RKO (cell line): ENCODE measurements at regions not wholly inside any gene's neighbourhood (a gene's known extent, or its start where the extent isn't known, plus 50 kb on each side); places are given as distances from the start of the nearest gene placed in this dataset.

Experiments
- DNase-seq: peaks from one replicate; pipeline ENCODE4 v3.0.0-alpha.2; 2016; ENCODE audit warnings: low spot score

- no peak for DNase-seq
Observed at GRCh38 chr6:225907-226306, 66.4 kb upstream of the DUSP22 start.

GRCh38 chr6:226516-227073 lies 65.7 kb upstream of the DUSP22 start:
- no peak for DNase-seq

DNA sequence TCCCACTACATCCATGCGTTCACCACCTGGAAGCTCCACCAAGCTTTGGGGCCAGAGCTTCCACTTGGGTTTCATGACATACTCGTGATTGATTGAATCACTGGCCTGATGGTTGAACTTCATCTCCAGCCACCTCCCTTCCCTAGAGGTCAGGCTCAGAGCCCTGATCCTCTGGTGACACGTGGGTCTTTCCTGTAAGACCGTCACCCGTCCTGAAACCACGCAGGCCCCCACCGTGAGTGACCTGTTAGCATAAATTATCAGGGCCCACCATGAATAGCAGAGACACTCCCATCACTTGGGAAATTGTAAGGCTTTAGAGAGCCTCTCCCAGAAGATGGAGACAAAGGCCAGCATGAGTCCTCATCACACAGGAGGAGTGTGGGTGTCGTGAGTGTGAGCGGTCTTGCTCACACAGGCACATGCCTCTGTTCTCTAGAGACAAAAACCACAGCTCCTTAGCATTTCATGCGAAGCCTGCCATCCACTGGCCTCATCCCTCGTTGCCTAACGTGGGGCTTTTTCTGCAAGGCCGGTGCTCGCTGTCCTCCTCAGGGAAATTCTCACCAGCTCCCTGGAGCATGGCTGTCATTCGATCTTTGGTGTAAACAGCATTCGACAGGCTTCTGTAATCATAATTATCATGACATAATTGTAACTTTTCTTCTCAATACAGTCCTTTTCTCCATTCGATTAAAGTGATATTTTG lies 65.1 kb upstream of the DUSP22 start:
- DNase-seq = no peak

DNA sequence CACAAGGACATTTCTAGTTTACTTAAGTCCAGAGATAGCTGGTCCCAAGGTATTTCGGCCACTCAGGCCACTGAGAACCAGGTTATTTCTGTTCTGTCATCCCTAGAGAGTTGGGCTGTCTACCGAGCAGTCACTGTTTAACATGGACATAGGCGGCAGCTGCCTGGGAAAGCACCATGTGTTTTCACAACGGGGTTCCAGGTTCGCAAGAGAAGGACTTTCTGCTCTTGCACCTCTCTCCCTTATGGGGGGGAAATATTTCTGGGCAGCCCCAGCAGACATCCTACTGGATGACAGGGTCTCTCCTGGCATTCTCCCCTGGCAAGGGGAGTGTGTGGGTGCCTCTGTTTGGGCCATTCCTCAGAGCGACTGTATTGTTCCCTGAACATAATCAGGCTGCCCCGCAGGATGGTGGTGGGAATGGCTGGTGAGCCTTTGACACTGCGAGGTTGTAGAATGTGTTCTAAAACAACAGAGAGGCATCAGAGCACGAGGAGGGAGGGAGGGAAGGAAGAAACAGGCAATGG lies 64.4 kb upstream of the DUSP22 start:
- no peak for DNase-seq

- no peak for DNase-seq
Observed at GRCh38 chr6:228881-229651, 63.2 kb upstream of the DUSP22 start.

DNA sequence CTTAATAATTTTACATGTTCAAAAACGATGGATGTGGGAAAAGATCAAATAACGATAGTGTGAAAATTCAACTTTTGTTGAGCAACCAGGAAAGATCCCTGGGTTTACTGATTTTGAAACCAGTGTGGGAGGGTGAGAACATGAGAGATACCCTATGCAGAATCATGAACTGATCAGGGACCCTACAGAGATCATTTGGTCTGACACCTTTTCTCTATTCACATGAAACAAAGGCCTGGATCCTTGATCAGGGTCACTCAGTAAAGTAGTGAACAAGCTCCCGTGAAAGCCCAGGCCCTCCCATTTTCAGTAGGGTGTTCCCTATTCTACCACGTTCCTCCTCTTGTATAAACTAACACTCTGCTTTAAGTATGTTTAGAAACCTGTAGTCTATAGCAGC lies 60.5 kb upstream of the DUSP22 start:
- no peak for DNase-seq

DNA sequence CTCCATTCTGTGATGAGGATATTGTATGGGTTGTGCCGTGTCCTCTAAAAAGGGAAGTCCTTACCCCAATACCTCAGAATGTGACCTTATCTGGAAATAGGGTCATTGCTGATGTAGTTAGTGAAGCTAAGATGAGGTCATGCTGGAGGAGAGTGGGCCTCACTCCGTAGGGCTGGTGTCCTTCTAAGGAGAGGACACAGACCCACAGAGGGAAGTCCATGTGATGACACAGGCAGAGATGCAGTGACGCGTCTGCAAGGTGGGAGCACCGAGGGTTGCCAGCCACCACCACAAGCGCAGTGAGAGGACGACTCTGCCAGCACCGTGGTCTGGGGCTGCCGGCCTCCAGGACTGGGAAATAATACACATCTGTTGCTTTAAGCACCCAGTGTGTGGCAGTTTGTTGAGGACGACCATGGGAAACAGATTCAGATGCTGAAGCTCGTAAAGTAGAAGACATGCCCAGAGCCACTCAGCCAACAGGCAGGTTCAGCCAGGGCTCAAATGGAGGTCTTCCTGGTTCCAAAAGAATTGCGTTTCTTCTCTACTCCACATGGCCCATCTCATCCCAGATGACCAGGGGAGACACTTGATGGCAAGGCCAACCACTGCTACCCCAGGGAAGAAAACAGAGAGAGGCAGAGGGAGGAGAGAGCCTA lies 59.2 kb upstream of the DUSP22 start:
- DNase-seq = no peak

- DNase-seq = no peak
Observed at GRCh38 chr6:234706-235372, 57.4 kb upstream of the DUSP22 start.

DNA sequence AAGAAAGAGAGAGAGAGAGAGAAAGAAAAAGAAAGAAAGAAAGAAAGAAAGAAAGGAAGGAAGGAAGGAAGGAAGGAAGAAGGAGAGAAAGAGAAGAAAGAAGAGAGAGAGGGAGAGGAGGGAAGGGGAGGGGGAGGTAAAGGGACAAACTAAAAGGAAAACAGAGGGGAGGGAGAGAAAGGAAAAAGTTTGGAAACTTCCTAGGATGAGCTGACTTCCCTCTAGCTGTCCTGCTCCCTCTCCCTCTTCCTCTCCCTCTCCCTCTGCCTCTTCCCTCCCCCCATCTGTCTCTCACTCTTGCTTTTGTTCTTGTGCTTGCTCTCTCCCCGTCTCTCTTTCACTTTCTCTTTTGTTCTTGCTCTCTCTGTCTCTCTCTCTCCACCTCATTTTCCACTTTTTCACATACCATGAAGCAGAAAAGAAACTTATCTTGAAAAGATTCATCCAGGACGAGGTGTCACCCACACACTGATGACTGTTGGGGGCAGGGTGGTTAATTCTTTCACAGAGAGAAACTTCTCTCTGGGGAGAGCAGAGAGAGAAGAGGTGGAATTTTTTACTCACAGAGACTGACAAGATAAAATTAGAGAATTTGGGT lies 56.4 kb upstream of the DUSP22 start:
- no peak for DNase-seq

DNA sequence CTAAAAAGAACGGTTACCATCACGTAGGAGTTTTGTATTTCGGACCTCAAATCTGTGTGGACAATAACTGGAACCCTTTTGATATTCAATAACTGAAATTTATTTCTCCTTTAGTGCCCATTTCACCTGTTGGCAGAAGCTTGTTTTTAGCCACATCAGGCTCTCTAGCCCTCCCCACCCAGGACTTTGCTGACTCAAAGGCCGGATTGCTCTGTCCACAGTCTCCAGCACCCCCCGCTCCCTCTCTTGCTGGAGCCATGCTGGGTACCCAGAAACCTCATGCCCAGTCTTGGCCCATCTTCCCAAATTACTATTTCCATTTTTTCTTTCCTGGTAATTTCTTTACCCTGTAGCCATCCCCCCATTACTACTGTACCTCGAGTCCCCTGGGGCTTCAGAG lies 55.8 kb upstream of the DUSP22 start:
- DNase-seq = no peak

GRCh38 chr6:240151-240550 lies 52.1 kb upstream of the DUSP22 start:
- no peak for DNase-seq

DNA sequence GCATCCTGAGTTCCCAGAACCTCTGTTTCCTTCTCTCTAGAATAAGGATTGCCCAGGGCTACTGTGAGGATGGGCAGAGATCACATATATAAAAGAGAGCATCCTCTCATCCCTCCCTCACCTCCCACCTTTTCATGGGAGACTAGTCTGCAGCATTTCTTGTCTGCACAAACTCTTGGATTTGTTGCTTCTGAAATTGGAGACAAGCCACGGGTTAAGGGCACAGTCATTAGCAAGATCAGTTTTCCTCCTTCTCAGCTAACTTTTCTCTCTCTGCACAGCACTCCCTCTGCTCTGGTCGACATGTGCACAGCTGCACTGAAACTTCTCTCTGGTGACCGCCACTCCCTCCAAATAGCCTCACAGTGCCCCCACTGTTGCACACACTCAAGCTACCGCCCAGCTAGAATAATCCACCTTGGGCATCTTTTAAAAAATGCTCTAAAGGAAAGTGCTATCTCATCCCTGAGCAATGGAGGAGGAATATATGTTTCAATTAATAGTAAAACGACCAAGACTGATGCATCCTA lies 50.9 kb upstream of the DUSP22 start:
- no peak for DNase-seq
